BE2C (cell line): ENCODE measurements at regions not wholly inside any gene's neighbourhood (a gene's known extent, or its start where the extent isn't known, plus 50 kb on each side); places are given as distances from the start of the nearest gene placed in this dataset.

Experiments used
- DNase-seq: peaks from one replicate; pipeline ENCODE4 v3.0.0-alpha.2; 2020
- H3K27me3 ChIP-seq: fragments of 250-450 bp; sonication (Bioruptor Pico); 2 replicates; pipeline ENCODE4 v1.5.1; 2020; ENCODE audit warnings: mild to moderate bottlenecking
- H3K36me3 ChIP-seq: fragments of 250-450 bp; sonication (Bioruptor Pico); 2 replicates; pipeline ENCODE4 v1.5.1; 2020; ENCODE audit warnings: mild to moderate bottlenecking
- H3K4me1 ChIP-seq: fragments of 250-450 bp; sonication (Bioruptor Pico); 2 replicates; pipeline ENCODE4 v1.5.1; 2020
- H3K4me3 ChIP-seq: 2 replicates; pipeline ENCODE4 v1.5.1; 2011; ENCODE audit warnings: low read depth, low read length
- H3K9me3 ChIP-seq: fragments of 250-450 bp; sonication (Bioruptor Pico); 2 replicates; pipeline ENCODE4 v1.5.1; 2020
- CTCF ChIP-seq: IDR thresholded peaks from 2 replicates; pipeline ENCODE4 v1.5.1; 2012; ENCODE audit warnings: mild to moderate bottlenecking, low read depth, low read length

- Histone ChIP-seq H3K4me3 (no peak overlapping the region), H3K9me3 (no peaks in the 10 kb centered on the region), H3K36me3 (no peaks in the 10 kb centered on the region), H3K4me1 (no peaks in the 10 kb centered on the region), H3K27me3 (no peaks in the 10 kb centered on the region)
- TF ChIP-seq CTCF: no peak
- no peak for DNase-seq
Observed at GRCh38 chr2:153072813-153073212, 354.4 kb downstream of the ARL6IP6 start.

GRCh38 chr2:153072077-153072476, 353.7 kb downstream of the ARL6IP6 start:
- H3K9me3 ChIP-seq: no peaks in the 10 kb centered on the region
- TF ChIP-seq CTCF: no peak
- no peaks in the 10 kb centered on the region for H3K36me3 ChIP-seq
- H3K27me3 ChIP-seq: no peaks in the 10 kb centered on the region
- H3K4me3 ChIP-seq: no peak overlapping the region
- DNase-seq: no peak
- H3K4me1 ChIP-seq: no peaks in the 10 kb centered on the region

GRCh38 chr2:153071090-153071489, 352.7 kb downstream of the ARL6IP6 start:
- DNase-seq: no peak
- Histone ChIP-seq H3K27me3 (no peaks in the 10 kb centered on the region), H3K9me3 (no peaks in the 10 kb centered on the region), H3K4me1 (no peaks in the 10 kb centered on the region), H3K36me3 (no peaks in the 10 kb centered on the region), H3K4me3 (no peak overlapping the region)
- TF ChIP-seq CTCF: no peak

GRCh38 chr2:153068915-153069314, 350.5 kb downstream of the ARL6IP6 start:
- no peak for TF ChIP-seq CTCF
- H3K9me3 ChIP-seq: no peaks in the 10 kb centered on the region
- H3K4me1 ChIP-seq: no peaks in the 10 kb centered on the region
- H3K27me3 ChIP-seq: no peaks in the 10 kb centered on the region
- H3K36me3 ChIP-seq: no peaks in the 10 kb centered on the region
- no peak overlapping the region for H3K4me3 ChIP-seq
- no peak for DNase-seq

GRCh38 chr2:153068052-153068451, 349.6 kb downstream of the ARL6IP6 start:
- Histone ChIP-seq H3K4me3 (no peak overlapping the region), H3K36me3 (no peaks in the 10 kb centered on the region), H3K9me3 (no peaks in the 10 kb centered on the region), H3K27me3 (no peaks in the 10 kb centered on the region), H3K4me1 (no peaks in the 10 kb centered on the region)
- no peak for TF ChIP-seq CTCF
- no peak for DNase-seq

- no peaks in the 10 kb centered on the region for H3K36me3 ChIP-seq
- H3K27me3 ChIP-seq: no peaks in the 10 kb centered on the region
- no peaks in the 10 kb centered on the region for H3K4me1 ChIP-seq
- DNase-seq: no peak
- H3K9me3 ChIP-seq: no peaks in the 10 kb centered on the region
- TF ChIP-seq CTCF: no peak
- no peak overlapping the region for H3K4me3 ChIP-seq
Observed at GRCh38 chr2:153059338-153060052, 341.1 kb downstream of the ARL6IP6 start.
